ENCODE measurements at regions not wholly inside any gene's neighbourhood (a gene's known extent, or its start where the extent isn't known, plus 50 kb on each side); places are given as distances from the start of the nearest gene placed in this dataset.

GRCh38 chr6:126112171-126112632 is 125.9 kb downstream of the TRMT11 start (continued):
- TF ChIP-seq SRSF1 (IDR thresholded peaks at IDR 0.05; ENCODE audit: low read depth, low read length) (no peak), ZNF707 (CRISPR knock-in tag; conservative IDR thresholded peaks at IDR 0.05) (no peak), ARID1B (IDR thresholded peaks at IDR 0.05) (peak; percentile 97), IRF2 (CRISPR knock-in tag; IDR thresholded peaks at IDR 0.05) (no peak), KLF16 (IDR thresholded peaks at IDR 0.05) (peak; percentile 93), ZBTB40 (IDR thresholded peaks at IDR 0.05) (no peak), ZBTB40 (CRISPR knock-in tag; IDR thresholded peaks at IDR 0.05) (no peak), EP300 (IDR thresholded peaks at IDR 0.05; ENCODE audit: low read length) (peak; percentile 99), RHOXF2B (CRISPR knock-in tag; conservative IDR thresholded peaks at IDR 0.05) (no peak), TAL1 (IDR thresholded peaks at IDR 0.05) (peak; percentile 94), ZNF174 (CRISPR knock-in tag; IDR thresholded peaks at IDR 0.05) (no peak), E2F5 (CRISPR knock-in tag; IDR thresholded peaks at IDR 0.05) (no peak), ZNF121 (CRISPR knock-in tag; conservative IDR thresholded peaks at IDR 0.05) (no peak), SIN3A (IDR thresholded peaks at IDR 0.05; ENCODE audit: borderline replicate concordance in 2 of 2, control insufficient read depth in 1 of 2, low read depth in 2 of 2, low read length in 2 of 2) (no peak), CAMTA2 (CRISPR knock-in tag; conservative IDR thresholded peaks at IDR 0.05) (no peak), HOMEZ (CRISPR knock-in tag; IDR thresholded peaks at IDR 0.05) (no peak), JUNB (CRISPR knock-in tag; conservative IDR thresholded peaks at IDR 0.05) (no peak), THRA (IDR thresholded peaks at IDR 0.05) (no peak), NFATC3 (IDR thresholded peaks at IDR 0.05) (0 out of 2 replicates have a peak, but pooled peaks have one; percentile 46)
